CD4-positive, alpha-beta T cell treated with Interleukin-6 at 100 ng/mL for 8 hours (primary cell): ENCODE measurements at regions not wholly inside any gene's neighbourhood (a gene's known extent, or its start where the extent isn't known, plus 50 kb on each side); places are given as distances from the start of the nearest gene placed in this dataset.

Source experiments
- DNase-seq: peaks from one replicate; pipeline ENCODE4 v3.0.0-alpha.2; 2020; ENCODE audit warnings: mixed read lengths, low spot score

- DNase-seq, result no peak
Observed at GRCh38 chr18:78150590-78150989, 829.0 kb upstream of the SALL3 start.

- DNase-seq, result no peak
Observed at GRCh38 chr18:78151234-78151633, 828.4 kb upstream of the SALL3 start.

DNA sequence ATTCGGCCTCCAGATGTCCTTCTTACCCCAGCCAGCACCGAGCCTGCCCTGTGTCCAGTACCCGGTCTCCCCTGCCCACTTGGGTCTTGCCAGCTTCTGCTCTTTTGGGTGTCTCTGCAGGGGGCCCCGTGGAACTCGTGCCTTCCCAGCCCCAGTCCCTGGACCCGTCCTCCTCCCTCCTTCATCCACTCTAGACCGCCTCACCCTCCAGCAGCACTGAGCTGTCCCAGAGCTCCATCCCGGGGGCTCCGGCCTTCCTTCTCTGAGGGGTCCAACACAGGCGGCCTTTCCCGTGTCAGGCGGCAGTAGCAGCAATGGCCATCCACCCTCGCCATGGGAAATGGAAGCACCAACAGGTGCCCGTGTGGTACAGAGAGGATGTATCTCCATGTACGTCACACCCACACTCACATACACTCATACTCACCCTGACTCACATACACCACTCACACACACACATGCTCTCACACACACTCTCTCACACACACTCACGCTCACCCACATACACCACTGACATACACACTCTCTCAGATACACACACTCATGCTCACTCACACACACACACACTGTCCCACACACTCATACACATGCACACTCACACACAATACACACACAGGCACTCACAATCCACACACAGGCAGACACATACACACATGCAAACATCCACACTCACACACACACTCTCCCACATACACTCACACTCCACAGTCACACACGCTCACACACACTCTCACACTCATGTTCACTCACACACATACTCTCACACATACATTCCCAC lies 827.5 kb upstream of the SALL3 start:
- DNase-seq, result no peak

- no peak for DNase-seq
Observed at GRCh38 chr18:78153362-78153761, 826.3 kb upstream of the SALL3 start.

- DNase-seq, result no peak
Observed at GRCh38 chr18:78154444-78154843, 825.2 kb upstream of the SALL3 start.

DNA sequence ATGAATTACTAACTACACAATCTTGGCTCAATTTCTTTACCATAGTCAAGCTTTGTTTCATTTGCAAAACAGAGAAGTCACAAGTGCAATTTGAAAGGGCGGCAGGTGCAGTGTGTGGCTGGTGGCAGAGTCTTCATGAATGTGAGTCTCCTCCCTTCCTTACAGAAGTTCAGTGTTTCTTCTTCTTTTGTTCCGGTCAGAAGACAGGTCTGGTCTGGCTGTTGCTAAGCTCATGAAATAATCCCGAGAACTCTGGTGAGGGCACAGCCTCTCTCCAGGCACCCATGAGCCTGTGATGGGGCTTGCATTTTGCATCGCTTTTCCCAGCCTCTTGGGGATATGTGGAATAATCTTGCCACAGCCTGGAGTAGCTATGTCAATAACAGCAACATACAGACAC lies 824.8 kb upstream of the SALL3 start:
- no peak for DNase-seq

DNA sequence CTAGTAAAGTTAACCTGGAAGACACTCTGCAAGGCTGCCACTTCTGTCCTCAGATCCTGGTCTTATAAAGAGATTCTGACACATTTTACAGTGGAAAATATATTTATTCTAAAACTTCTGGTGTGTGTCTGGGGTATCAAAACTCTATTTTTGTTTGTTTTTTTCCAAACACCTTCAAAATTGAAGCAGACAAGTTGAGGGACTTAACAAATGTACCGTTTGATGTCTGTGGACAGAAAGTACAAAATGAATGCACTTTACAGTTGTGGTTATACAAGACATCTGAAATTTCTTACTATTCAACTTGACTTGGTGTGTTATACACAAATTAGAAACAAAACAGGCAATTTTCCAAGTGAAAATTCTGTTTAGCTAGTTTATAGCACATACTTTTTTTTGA lies 823.2 kb upstream of the SALL3 start:
- DNase-seq, result no peak

GRCh38 chr18:78158943-78159342 lies 820.7 kb upstream of the SALL3 start:
- DNase-seq, result no peak

DNA sequence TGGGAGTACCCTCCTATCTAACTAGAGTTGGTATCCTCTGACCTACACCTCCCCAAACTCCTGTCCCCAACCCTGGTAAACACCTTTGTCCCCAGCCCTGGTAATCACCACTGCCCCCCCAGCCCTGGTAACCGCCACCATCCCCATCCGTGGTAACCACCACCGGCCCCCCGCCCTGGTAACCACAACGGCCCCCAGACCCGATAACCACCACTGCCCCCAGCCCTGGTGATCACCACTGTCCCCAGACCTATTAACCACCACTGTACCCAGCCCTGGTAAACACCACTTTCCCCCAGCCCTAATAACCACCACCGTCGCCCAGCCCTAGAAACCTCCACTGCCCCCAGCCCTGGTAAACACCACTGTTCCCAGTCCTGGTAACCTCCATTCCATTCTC lies 820.2 kb upstream of the SALL3 start:
- DNase-seq, result no peak

GRCh38 chr18:78160961-78161656 lies 818.5 kb upstream of the SALL3 start:
- DNase-seq, result no peak

GRCh38 chr18:78165525-78165924 lies 814.1 kb upstream of the SALL3 start:
- no peak for DNase-seq

- no peak for DNase-seq
Observed at GRCh38 chr18:78168526-78168925, 811.1 kb upstream of the SALL3 start.

DNA sequence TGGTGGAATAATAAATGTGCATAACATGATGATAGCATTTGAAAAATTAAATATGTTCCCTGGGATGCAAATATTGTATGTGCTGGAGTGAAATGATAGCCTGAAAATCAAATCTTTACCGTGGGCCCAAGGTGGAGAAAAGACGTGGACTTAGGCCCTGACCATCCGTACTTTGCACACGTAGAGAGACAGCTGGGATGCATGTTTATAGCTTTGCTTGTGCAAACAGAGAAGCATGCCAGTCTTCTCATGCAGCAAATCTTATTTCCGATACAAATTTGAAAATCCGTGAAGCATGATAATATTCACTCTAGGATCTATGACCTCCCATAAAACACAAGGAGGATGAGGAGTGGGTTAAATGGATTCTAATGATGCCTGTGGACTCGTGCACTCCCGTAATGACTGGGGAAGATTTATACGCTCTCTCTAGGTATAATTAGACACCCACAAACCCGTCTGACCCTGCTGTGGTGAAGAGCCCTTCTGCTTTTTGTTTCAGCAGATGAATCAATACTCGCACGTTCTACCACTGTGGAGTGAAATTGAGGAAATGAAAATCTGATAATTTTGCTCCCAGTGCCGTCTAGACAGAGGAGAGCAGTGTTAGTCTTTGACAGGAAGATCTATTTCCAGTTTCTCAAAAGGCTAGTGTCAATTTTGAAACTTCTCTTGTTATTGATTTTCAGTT lies 810.3 kb upstream of the SALL3 start:
- DNase-seq, result no peak

DNA sequence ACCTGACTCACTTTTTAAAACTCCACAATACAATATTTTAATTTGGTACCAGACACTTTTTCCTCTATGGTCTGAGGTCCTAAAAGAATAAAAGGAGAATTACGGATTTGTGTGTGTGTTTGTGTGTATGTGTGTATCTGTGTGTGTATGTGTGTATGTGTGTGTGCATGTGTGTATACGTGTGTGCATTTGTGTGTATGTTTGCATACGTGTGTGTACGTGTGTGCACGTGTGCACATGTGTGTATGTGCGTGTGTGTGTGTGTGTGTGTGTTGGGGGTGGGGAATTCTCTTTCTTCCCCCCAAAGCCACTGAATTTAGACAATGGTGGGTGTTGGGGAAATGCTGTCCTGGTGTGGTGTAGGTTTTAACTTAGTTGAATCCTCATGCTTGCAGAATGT lies 807.7 kb upstream of the SALL3 start:
- no peak for DNase-seq

GRCh38 chr18:78174737-78175136 lies 804.9 kb upstream of the SALL3 start:
- no peak for DNase-seq

DNA sequence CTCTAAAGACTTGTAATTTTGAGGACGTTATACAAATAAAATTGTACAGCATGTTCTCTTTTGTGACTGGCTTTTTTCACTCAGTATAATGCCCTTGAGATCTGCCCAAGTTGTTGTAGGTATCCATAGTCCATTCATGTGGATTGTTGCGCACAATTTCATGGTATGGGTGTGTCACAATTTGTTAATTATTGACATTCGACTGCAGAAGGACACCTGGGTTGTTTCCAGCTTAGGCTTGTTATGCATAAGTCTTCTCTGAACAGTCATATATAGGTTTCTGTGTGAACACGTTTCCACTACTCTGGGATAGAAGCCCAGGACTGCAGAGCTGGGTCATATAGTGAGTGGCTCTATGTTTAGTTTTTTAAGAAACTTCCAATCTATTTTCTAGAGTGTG lies 800.8 kb upstream of the SALL3 start:
- DNase-seq, result no peak

DNA sequence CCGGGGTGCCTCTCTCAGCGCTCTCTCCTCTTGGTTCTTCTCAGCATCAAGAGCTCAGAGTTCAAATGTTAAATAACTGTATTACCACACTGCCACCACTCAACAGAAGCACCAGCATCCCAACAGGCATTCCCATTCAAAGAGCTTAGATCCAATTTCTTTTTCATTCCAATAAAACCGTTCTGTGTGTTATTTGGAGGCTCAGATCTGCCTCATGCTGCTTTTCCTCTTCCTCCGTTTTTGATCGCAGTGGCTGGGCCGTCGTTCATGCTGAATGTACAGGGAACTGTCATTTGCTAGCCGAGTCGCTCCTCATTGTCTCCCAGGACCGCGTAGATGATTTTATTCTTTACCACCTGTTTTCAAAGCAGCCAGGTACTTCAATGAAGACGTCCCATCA lies 798.9 kb upstream of the SALL3 start:
- no peak for DNase-seq

GRCh38 chr18:78183815-78184214 lies 795.8 kb upstream of the SALL3 start:
- DNase-seq, result no peak

- DNase-seq, result no peak
Observed at GRCh38 chr18:78191276-78191675, 788.3 kb upstream of the SALL3 start.

DNA sequence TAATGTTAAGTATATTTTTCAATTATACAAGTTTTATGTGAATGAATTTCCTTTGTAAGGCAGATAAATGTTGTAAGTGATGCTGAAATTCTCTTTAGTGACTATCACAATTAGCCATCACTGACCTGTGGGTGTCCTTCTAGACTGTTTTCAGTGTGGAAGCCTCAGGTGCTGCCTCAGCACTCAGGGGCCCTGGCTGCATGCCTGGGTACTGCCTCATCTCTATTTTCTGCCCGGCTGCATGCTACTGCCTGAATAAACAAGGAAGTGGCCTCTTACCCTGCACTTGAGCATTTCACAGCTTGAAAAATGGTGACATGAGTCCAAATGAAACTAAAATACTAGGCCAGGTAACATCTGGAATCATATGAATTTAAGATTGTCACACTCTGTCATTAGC lies 787.6 kb upstream of the SALL3 start:
- no peak for DNase-seq

DNA sequence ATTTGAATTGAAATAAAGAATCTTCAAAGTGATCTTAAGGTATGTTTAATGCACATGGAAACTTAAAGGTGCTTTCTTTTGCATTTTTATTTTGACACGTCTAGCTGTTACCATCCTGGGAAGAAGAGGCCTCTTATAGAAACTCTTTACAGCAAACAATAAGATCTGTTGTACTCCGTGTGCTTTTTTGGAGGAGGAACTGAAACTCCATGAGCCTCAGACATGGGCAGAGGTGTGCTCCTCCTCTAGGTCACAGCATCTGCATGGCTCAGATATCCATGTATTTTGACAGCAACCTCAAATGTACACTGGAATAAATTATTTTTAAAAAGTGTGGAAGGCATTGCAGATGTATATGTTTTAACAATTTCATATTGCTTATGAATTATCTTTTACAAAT lies 783.3 kb upstream of the SALL3 start:
- DNase-seq, result no peak

- no peak for DNase-seq
Observed at GRCh38 chr18:78199002-78199401, 780.6 kb upstream of the SALL3 start.

- DNase-seq, result no peak
Observed at GRCh38 chr18:78199611-78200010, 780.0 kb upstream of the SALL3 start.
